ENCODE measurements at regions not wholly inside any gene's neighbourhood (a gene's known extent, or its start where the extent isn't known, plus 50 kb on each side); places are given as distances from the start of the nearest gene placed in this dataset.

- DNase-seq (ENCODE audit: low read depth): no peak
- no peak for TF ChIP-seq CTCF (conservative IDR thresholded peaks at IDR 0.05; ENCODE audit: low read depth, low read length)
- H3K4me3 ChIP-seq (ENCODE audit: low read depth, low read length): no peak overlapping the region
These were observed 120.0 kb upstream of the OSR1 start for GRCh38 chr2:19478409-19478808.

GRCh38 chr2:19476327-19476726, 117.9 kb upstream of the OSR1 start:
- TF ChIP-seq CTCF (conservative IDR thresholded peaks at IDR 0.05; ENCODE audit: low read depth, low read length): no peak
- no peak for DNase-seq (ENCODE audit: low read depth)
- no peak overlapping the region for H3K4me3 ChIP-seq (ENCODE audit: low read depth, low read length)

- TF ChIP-seq CTCF (conservative IDR thresholded peaks at IDR 0.05; ENCODE audit: low read depth, low read length): no peak
- no peak overlapping the region for H3K4me3 ChIP-seq (ENCODE audit: low read depth, low read length)
- DNase-seq (ENCODE audit: low read depth): peak; percentile 42
These were observed 115.7 kb upstream of the OSR1 start for GRCh38 chr2:19474128-19474527.

- no peak for DNase-seq (ENCODE audit: low read depth)
- no peak for TF ChIP-seq CTCF (conservative IDR thresholded peaks at IDR 0.05; ENCODE audit: low read depth, low read length)
- H3K4me3 ChIP-seq (ENCODE audit: low read depth, low read length): no peak overlapping the region
These were observed 114.9 kb upstream of the OSR1 start for GRCh38 chr2:19473350-19473749.

GRCh38 chr2:19472391-19472978, 114.1 kb upstream of the OSR1 start:
- no peak for DNase-seq (ENCODE audit: low read depth)
- TF ChIP-seq CTCF (conservative IDR thresholded peaks at IDR 0.05; ENCODE audit: low read depth, low read length): no peak
- no peak overlapping the region for H3K4me3 ChIP-seq (ENCODE audit: low read depth, low read length)

- TF ChIP-seq CTCF (conservative IDR thresholded peaks at IDR 0.05; ENCODE audit: low read depth, low read length): no peak
- DNase-seq (ENCODE audit: low read depth): no peak
- no peak overlapping the region for H3K4me3 ChIP-seq (ENCODE audit: low read depth, low read length)
These were observed 113.1 kb upstream of the OSR1 start for GRCh38 chr2:19471491-19471890.

GRCh38 chr2:19465978-19466377, 107.6 kb upstream of the OSR1 start:
- TF ChIP-seq CTCF (conservative IDR thresholded peaks at IDR 0.05; ENCODE audit: low read depth, low read length): no peak
- DNase-seq (ENCODE audit: low read depth): no peak

More at GRCh38 chr2:19465978-19466377, 107.6 kb upstream of the OSR1 start:
- H3K4me3 ChIP-seq (ENCODE audit: low read depth, low read length): no peak overlapping the region

All from choroid plexus epithelial cell (primary cell).